CD4-positive, alpha-beta T cell (primary cell): ENCODE measurements at regions not wholly inside any gene's neighbourhood (a gene's known extent, or its start where the extent isn't known, plus 50 kb on each side); places are given as distances from the start of the nearest gene placed in this dataset.

ENCODE experiments used
- ATAC-seq: fragments of 200-7000 bp; cut with Tn5 transposase; one replicate; pipeline ENCODE4 v1.10.0; 2022; ENCODE audit warnings: mild to moderate bottlenecking; ENCODE audit not compliant: poor library complexity
- CTCF ChIA-PET: fragments of 350-600 bp; sonication (Branson Sonifier 250); formaldehyde crosslinking; loops from one replicate; lab custom pipeline; 2021; ENCODE audit warnings: antibody characterized with exemption, inconsistent platforms; lab: Charles Lee
- POLR2A ChIA-PET: fragments of 350-600 bp; sonication (Branson Sonifier 250); formaldehyde crosslinking; loops from one replicate; lab custom pipeline; 2021; ENCODE audit warnings: antibody characterized with exemption, inconsistent platforms; lab: Charles Lee
- DNase-seq, 14 experiments: peaks; one replicate each; pipeline ENCODE4 v3.0.0-alpha.2; 2013 to 2020; ENCODE audit warnings: mixed read lengths in 2 of 14
- H3K27ac ChIP-seq, 2 donors: one replicate each; pipeline versions ENCODE4 v1.5.1 to v1.7.0; 2013; ENCODE audit warnings: low read length in 2 of 2, low read depth in 1 of 2, mild to moderate bottlenecking in 1 of 2
- H3K27me3 ChIP-seq, 2 experiments: 1 replicate in 1 of 2; 2 replicates in 1 of 2; pipeline versions ENCODE4 v1.6.1 to v1.7.0; 2013; ENCODE audit warnings: low read length in 2 of 2, control low read depth in 1 of 2, mild to moderate bottlenecking in 1 of 2, moderate library complexity in 1 of 2; ENCODE audit not compliant: insufficient read depth in 2 of 2, control insufficient read depth in 1 of 2
- H3K36me3 ChIP-seq: one replicate; pipeline ENCODE4 v1.6.1; 2013; ENCODE audit warnings: low read length, control low read depth; ENCODE audit not compliant: insufficient read depth
- H3K4me1 ChIP-seq: one replicate; pipeline ENCODE4 v1.6.1; 2013; ENCODE audit warnings: low read length, control low read depth; ENCODE audit not compliant: insufficient read depth
- H3K4me3 ChIP-seq: one replicate; pipeline ENCODE4 v1.5.1; 2013; ENCODE audit warnings: mild to moderate bottlenecking, low read length, moderate library complexity
- H3K9me3 ChIP-seq, 2 experiments: 1 replicate in 1 of 2; 2 replicates in 1 of 2; pipeline versions ENCODE4 v1.6.1 to v1.7.0; 2013; ENCODE audit warnings: low read length in 2 of 2, mild to moderate bottlenecking in 2 of 2, control low read depth in 1 of 2, moderate library complexity in 1 of 2; ENCODE audit not compliant: control insufficient read depth in 1 of 2, insufficient read depth in 1 of 2
- H3K27ac Mint-ChIP-seq: one replicate; pipeline ENCODE4 v1.8.0; 2020; ENCODE audit warnings: mixed read lengths
- H3K27me3 Mint-ChIP-seq: one replicate; pipeline ENCODE4 v1.8.0; 2021; ENCODE audit warnings: mixed read lengths
- H3K36me3 Mint-ChIP-seq: one replicate; pipeline ENCODE4 v1.8.0; 2021; ENCODE audit warnings: low read depth, mixed read lengths
- H3K4me1 Mint-ChIP-seq: one replicate; pipeline ENCODE4 v1.8.0; 2021; ENCODE audit warnings: low read depth, mixed read lengths
- H3K4me3 Mint-ChIP-seq: one replicate; pipeline ENCODE4 v1.8.0; 2020; ENCODE audit warnings: mild to moderate bottlenecking, mixed read lengths
- H3K9me3 Mint-ChIP-seq: one replicate; pipeline ENCODE4 v1.8.0; 2020; ENCODE audit warnings: mixed read lengths
- CTCF ChIP-seq: fragments of 200-600 bp; IDR thresholded peaks from one replicate; pipeline ENCODE4 v1.8.0; 2022; ENCODE audit warnings: antibody characterized with exemption, mild to moderate bottlenecking
- intact Hi-C, 2 experiments: fragments of 100-400 bp; cut with DNase I in 1 of 2; cut with micrococcal nuclease in 1 of 2; formaldehyde crosslinking; loops; one replicate each; pipeline versions ENCODE4 v1.15.1 to v1.9.0; 2023 to 2025; cut with DNase I, micrococcal nuclease

- CTCF ChIA-PET, result no interaction called here
- no peaks in the 10 kb centered on the region for H3K36me3 Mint-ChIP-seq
These were observed 1082.6 kb upstream of the LRRTM3 start for GRCh38 chr10:65843203-65843602.

GRCh38 chr10:65845916-65846315, 1079.9 kb upstream of the LRRTM3 start:
- no peak overlapping the region for H3K4me3 ChIP-seq
- no peaks in the 10 kb centered on the region for H3K4me1 ChIP-seq
- DNase-seq (no peak), ATAC-seq (no peak)
- peaks cover 0 to 7% of the 10 kb centered on the region in 2 experiments for H3K9me3 ChIP-seq
- H3K4me3 Mint-ChIP-seq, result no peak overlapping the region
- CTCF ChIA-PET, result no interaction called here
- intact Hi-C loops, result no loop called here
- H3K36me3 ChIP-seq, result no peaks in the 10 kb centered on the region
- no peaks in the 10 kb centered on the region for H3K27me3 Mint-ChIP-seq
- no peak for TF ChIP-seq CTCF
- H3K36me3 Mint-ChIP-seq, result no peaks in the 10 kb centered on the region
- no peak overlapping the region for H3K27ac ChIP-seq
- no peaks in the 10 kb centered on the region for H3K27me3 ChIP-seq
- no peaks in the 10 kb centered on the region for H3K4me1 Mint-ChIP-seq
- POLR2A ChIA-PET, result no interaction called here
- H3K27ac Mint-ChIP-seq, result no peak overlapping the region
- H3K9me3 Mint-ChIP-seq, result peaks cover 6% of the 10 kb centered on the region

More at GRCh38 chr10:65843203-65843602, 1082.6 kb upstream of the LRRTM3 start:
- H3K36me3 ChIP-seq, result no peaks in the 10 kb centered on the region
- H3K4me3 ChIP-seq, result no peak overlapping the region
- H3K9me3 ChIP-seq, result peaks cover 0 to 7% of the 10 kb centered on the region in 2 experiments
- Mint-ChIP-seq H3K27ac (no peak overlapping the region), H3K4me3 (no peak overlapping the region), H3K4me1 (no peaks in the 10 kb centered on the region), H3K27me3 (no peaks in the 10 kb centered on the region), H3K9me3 (peaks cover 5% of the 10 kb centered on the region)
- no peaks in the 10 kb centered on the region for H3K27me3 ChIP-seq
- ATAC-seq, result no peak
- TF ChIP-seq CTCF, result no peak
- H3K4me1 ChIP-seq, result no peaks in the 10 kb centered on the region
- no peak for DNase-seq
- no peak overlapping the region for H3K27ac ChIP-seq
- intact Hi-C loops, result no loop called here
- POLR2A ChIA-PET, result no interaction called here

- Mint-ChIP-seq H3K9me3 (peaks cover 6% of the 10 kb centered on the region), H3K27me3 (no peaks in the 10 kb centered on the region), H3K4me3 (no peak overlapping the region), H3K36me3 (no peaks in the 10 kb centered on the region), H3K4me1 (no peaks in the 10 kb centered on the region), H3K27ac (no peak overlapping the region)
- POLR2A ChIA-PET, result no interaction called here
- Histone ChIP-seq H3K9me3 (peaks cover 0 to 7% of the 10 kb centered on the region in 2 experiments), H3K27me3 (no peaks in the 10 kb centered on the region), H3K4me3 (no peak overlapping the region), H3K36me3 (no peaks in the 10 kb centered on the region), H3K4me1 (no peaks in the 10 kb centered on the region), H3K27ac (no peak overlapping the region)
- CTCF ChIA-PET, result no interaction called here
- DNase-seq (no peak), ATAC-seq (no peak)
- no peak for TF ChIP-seq CTCF
- intact Hi-C loops, result no loop called here
These were observed 1079.3 kb upstream of the LRRTM3 start for GRCh38 chr10:65846541-65846940.
